ENCODE measurements at regions not wholly inside any gene's neighbourhood (a gene's known extent, or its start where the extent isn't known, plus 50 kb on each side); places are given as distances from the start of the nearest gene placed in this dataset.

DNA sequence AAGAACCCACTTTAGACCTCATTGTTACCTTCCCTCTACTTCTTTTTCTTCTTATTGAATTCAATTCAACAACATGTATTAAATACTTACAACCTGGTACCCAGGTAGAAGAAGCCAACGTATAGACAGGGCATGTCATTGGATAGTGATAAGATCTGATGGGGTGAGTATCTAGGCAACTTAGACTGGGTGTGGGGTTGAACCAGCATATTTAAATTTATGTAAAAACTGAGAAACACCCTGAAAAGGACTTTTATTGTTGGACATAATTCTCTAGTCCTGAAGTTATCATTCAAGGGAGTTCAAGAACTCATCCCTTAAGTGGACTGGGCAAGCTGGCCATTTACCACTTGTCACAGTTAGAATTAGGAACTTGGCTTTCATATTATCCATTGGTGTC, 139.2 kb downstream of the ZIC5 start:
- H3K4me3 Mint-ChIP-seq (ENCODE audit: low read depth) = no peak overlapping the region
- peaks cover 15% of the 10 kb centered on the region for H3K4me1 Mint-ChIP-seq (ENCODE audit: low read depth)
- no peak for DNase-seq (ENCODE audit: low spot score, unreplicated experiment)
- TF ChIP-seq, protein P1, sequence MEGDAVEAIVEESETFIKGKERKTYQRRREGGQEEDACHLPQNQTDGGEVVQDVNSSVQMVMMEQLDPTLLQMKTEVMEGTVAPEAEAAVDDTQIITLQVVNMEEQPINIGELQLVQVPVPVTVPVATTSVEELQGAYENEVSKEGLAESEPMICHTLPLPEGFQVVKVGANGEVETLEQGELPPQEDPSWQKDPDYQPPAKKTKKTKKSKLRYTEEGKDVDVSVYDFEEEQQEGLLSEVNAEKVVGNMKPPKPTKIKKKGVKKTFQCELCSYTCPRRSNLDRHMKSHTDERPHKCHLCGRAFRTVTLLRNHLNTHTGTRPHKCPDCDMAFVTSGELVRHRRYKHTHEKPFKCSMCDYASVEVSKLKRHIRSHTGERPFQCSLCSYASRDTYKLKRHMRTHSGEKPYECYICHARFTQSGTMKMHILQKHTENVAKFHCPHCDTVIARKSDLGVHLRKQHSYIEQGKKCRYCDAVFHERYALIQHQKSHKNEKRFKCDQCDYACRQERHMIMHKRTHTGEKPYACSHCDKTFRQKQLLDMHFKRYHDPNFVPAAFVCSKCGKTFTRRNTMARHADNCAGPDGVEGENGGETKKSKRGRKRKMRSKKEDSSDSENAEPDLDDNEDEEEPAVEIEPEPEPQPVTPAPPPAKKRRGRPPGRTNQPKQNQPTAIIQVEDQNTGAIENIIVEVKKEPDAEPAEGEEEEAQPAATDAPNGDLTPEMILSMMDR (IDR thresholded peaks at IDR 0.05; ENCODE audit: unreplicated experiment) = no peak
- peaks cover 5% of the 10 kb centered on the region for H3K9me3 Mint-ChIP-seq (ENCODE audit: low read depth)
- H3K27ac Mint-ChIP-seq = no peak overlapping the region
- peaks cover 6% of the 10 kb centered on the region for H3K27me3 Mint-ChIP-seq
- no peaks in the 10 kb centered on the region for H3K36me3 Mint-ChIP-seq (ENCODE audit: insufficient read depth)

DNA sequence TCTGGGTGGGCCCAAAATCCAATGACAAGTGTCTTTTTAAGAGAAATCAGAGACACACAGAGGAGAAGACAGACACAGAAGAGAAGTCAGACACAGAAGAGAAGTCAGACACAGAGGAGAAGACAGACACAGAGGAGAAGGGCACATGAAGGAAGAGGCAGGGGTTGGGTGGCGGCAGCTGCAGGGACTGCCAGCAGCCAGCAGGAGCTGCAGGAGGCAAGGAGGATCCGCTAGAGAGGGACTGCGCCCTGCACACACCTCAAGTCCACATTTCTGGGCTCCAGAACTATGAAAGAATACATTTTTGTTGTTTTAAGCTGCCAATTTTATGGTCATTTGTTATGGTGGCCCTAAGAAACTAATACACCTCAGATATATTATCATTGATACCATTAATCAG, 140.6 kb downstream of the ZIC5 start:
- TF ChIP-seq, protein P1 (IDR thresholded peaks at IDR 0.05; ENCODE audit: unreplicated experiment) = no peak
- Mint-ChIP-seq H3K4me3 (ENCODE audit: low read depth) (no peak overlapping the region), H3K36me3 (ENCODE audit: insufficient read depth) (no peaks in the 10 kb centered on the region), H3K9me3 (ENCODE audit: low read depth) (peaks cover 5% of the 10 kb centered on the region), H3K27me3 (peaks cover 5% of the 10 kb centered on the region), H3K27ac (no peak overlapping the region), H3K4me1 (ENCODE audit: low read depth) (peaks cover 15% of the 10 kb centered on the region)
- DNase-seq (ENCODE audit: low spot score, unreplicated experiment) = no peak

DNA sequence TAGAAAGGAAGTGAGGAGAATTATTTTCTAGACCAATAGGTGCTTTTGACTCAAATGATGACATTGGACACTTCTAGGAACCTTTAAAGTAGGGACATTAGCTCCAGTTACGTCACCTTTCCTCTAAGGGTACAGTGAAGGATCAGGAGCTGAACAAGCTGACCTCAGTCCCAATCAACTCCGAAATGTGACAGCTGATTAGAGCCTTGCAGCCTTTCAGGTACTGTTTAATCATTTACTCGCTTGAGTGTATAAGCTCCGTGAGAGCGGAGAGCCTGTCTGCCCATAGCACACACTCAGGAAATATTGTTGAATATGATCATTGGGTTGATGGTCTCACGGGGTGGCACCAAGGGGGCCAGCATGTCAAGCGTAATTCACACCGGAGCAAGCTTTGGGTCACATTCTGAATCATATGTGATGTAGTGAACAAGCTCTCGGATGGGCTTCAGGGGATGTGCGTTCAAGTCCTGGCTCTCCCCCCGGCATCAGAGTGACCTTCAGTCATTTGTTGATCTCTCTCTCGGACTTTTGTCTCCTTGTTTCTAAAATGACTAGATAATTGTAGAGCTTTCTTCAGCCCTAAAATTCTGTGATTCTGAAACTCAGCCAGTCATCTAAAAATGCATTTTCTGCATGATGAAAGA, 141.9 kb downstream of the ZIC5 start:
- Mint-ChIP-seq H3K9me3 (ENCODE audit: low read depth) (peaks cover 5% of the 10 kb centered on the region), H3K27ac (no peak overlapping the region), H3K27me3 (no peaks in the 10 kb centered on the region), H3K4me3 (ENCODE audit: low read depth) (no peak overlapping the region), H3K36me3 (ENCODE audit: insufficient read depth) (no peaks in the 10 kb centered on the region), H3K4me1 (ENCODE audit: low read depth) (peaks cover 15% of the 10 kb centered on the region)
- TF ChIP-seq, protein P1 (IDR thresholded peaks at IDR 0.05; ENCODE audit: unreplicated experiment) = no peak
- DNase-seq (ENCODE audit: low spot score, unreplicated experiment) = no peak

DNA sequence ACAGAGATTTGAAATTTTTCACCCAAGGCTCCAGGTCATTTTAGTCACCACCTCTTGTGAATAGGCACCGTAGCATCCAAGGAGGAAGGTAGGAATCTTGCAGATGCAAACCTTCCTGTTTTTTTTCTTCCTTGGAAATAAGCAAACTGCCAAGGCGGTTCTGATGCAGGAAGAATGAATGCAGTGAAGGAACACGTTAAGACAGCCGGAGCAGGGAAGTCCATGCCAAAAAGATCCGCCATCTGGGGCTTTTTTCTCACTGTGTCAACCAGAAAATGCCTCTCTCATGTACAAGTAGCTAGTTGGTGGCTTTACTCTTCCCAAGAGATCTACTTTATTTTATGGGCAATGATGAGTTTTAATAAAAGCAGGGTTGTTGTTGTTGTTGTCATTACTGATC, 142.4 kb downstream of the ZIC5 start:
- Mint-ChIP-seq H3K9me3 (ENCODE audit: low read depth) (peaks cover 5% of the 10 kb centered on the region), H3K4me1 (ENCODE audit: low read depth) (peaks cover 15% of the 10 kb centered on the region), H3K36me3 (ENCODE audit: insufficient read depth) (no peaks in the 10 kb centered on the region), H3K27ac (no peak overlapping the region), H3K4me3 (ENCODE audit: low read depth) (no peak overlapping the region), H3K27me3 (no peaks in the 10 kb centered on the region)
- TF ChIP-seq, protein P1 (IDR thresholded peaks at IDR 0.05; ENCODE audit: unreplicated experiment) = no peak
- no peak for DNase-seq (ENCODE audit: low spot score, unreplicated experiment)

DNA sequence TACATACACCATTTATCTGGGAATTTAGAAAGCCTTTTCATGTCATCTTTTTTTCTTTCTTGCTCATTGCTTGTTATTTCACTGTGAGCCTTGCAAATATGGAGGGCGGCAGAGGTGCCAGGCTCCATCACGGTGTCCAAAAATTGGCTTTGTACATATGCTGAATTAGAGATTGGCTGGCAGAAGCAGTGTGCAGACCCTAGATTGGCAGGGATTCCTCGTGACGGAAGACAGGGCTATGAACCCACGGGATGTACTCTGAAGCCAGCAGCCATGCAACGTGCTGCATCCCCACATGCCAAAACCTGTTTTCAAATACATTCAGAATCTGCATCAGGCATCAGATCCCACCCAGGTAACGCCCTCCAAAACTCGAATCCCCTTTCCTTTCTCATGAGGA, 142.8 kb downstream of the ZIC5 start:
- Mint-ChIP-seq H3K9me3 (ENCODE audit: low read depth) (peaks cover 6% of the 10 kb centered on the region), H3K36me3 (ENCODE audit: insufficient read depth) (no peaks in the 10 kb centered on the region), H3K27ac (no peak overlapping the region), H3K4me1 (ENCODE audit: low read depth) (peaks cover 15% of the 10 kb centered on the region), H3K4me3 (ENCODE audit: low read depth) (no peak overlapping the region), H3K27me3 (no peaks in the 10 kb centered on the region)
- DNase-seq (ENCODE audit: low spot score, unreplicated experiment) = no peak
- TF ChIP-seq, protein P1 (IDR thresholded peaks at IDR 0.05; ENCODE audit: unreplicated experiment) = no peak
